ENCODE measurements at regions not wholly inside any gene's neighbourhood (a gene's known extent, or its start where the extent isn't known, plus 50 kb on each side); places are given as distances from the start of the nearest gene placed in this dataset.

GRCh38 chr13:106173346-106173745 lies 362.1 kb downstream of the EFNB2 start:
- no peak for DNase-seq (ENCODE audit: low read depth)

GRCh38 chr13:106172176-106172905 lies 363.1 kb downstream of the EFNB2 start:
- no peak for DNase-seq (ENCODE audit: low read depth)

- DNase-seq (ENCODE audit: low read depth) = no peak
Measured at GRCh38 chr13:106163426-106163825, 372.0 kb downstream of the EFNB2 start.

- DNase-seq (ENCODE audit: low read depth) = no peak
Measured at GRCh38 chr13:106161146-106161545, 374.3 kb downstream of the EFNB2 start.

GRCh38 chr13:106159295-106160195 lies 375.9 kb downstream of the EFNB2 start:
- DNase-seq (ENCODE audit: low read depth) = no peak

GRCh38 chr13:106156468-106156867 lies 379.0 kb downstream of the EFNB2 start:
- no peak for DNase-seq (ENCODE audit: low read depth)

GRCh38 chr13:106155411-106155810 lies 380.1 kb downstream of the EFNB2 start:
- DNase-seq (ENCODE audit: low read depth) = no peak

- no peak for DNase-seq (ENCODE audit: low read depth)
Measured at GRCh38 chr13:106153876-106154275, 381.6 kb downstream of the EFNB2 start.

GRCh38 chr13:106153041-106153440 lies 382.4 kb downstream of the EFNB2 start:
- DNase-seq (ENCODE audit: low read depth) = no peak

GRCh38 chr13:106152047-106152446 lies 383.4 kb downstream of the EFNB2 start:
- no peak for DNase-seq (ENCODE audit: low read depth)

- DNase-seq (ENCODE audit: low read depth) = no peak
Measured at GRCh38 chr13:106151056-106151699, 384.3 kb downstream of the EFNB2 start.

- no peak for DNase-seq (ENCODE audit: low read depth)
Measured at GRCh38 chr13:106145997-106146864, 389.2 kb downstream of the EFNB2 start.

GRCh38 chr13:106145070-106145469 lies 390.4 kb downstream of the EFNB2 start:
- no peak for DNase-seq (ENCODE audit: low read depth)

- DNase-seq (ENCODE audit: low read depth) = no peak
Measured at GRCh38 chr13:106143930-106144709, 391.3 kb downstream of the EFNB2 start.

GRCh38 chr13:106143392-106143791 lies 392.1 kb downstream of the EFNB2 start:
- DNase-seq (ENCODE audit: low read depth) = no peak

GRCh38 chr13:106140476-106140875 lies 395.0 kb downstream of the EFNB2 start:
- no peak for DNase-seq (ENCODE audit: low read depth)

GRCh38 chr13:106139942-106140341 lies 395.5 kb downstream of the EFNB2 start:
- no peak for DNase-seq (ENCODE audit: low read depth)

GRCh38 chr13:106139377-106139776 lies 396.1 kb downstream of the EFNB2 start:
- DNase-seq (ENCODE audit: low read depth) = no peak

GRCh38 chr13:106138620-106139019 lies 396.8 kb downstream of the EFNB2 start:
- DNase-seq (ENCODE audit: low read depth) = no peak

GRCh38 chr13:106133025-106133424 lies 402.4 kb downstream of the EFNB2 start:
- DNase-seq (ENCODE audit: low read depth) = no peak

GRCh38 chr13:106132216-106132615 lies 403.2 kb downstream of the EFNB2 start:
- no peak for DNase-seq (ENCODE audit: low read depth)

All from activated T-helper 1 cell treated with Interleukin-2 at 50 U/mL for 16 hours (primary cell).